Endothelial cell of umbilical vein (primary cell): ENCODE measurements at regions not wholly inside any gene's neighbourhood (a gene's known extent, or its start where the extent isn't known, plus 50 kb on each side); places are given as distances from the start of the nearest gene placed in this dataset.

Source experiments
- MAX ChIP-seq: IDR thresholded peaks from 2 replicates; pipeline ENCODE4 v1.6.1; 2011; ENCODE audit not compliant: insufficient read depth, insufficient read length
- POLR2AphosphoS5 ChIP-seq: IDR thresholded peaks from 2 replicates; pipeline ENCODE4 v1.6.1; 2012; ENCODE audit warnings: low read depth, mild to moderate bottlenecking, control low read depth, low read length, moderate library complexity; ENCODE audit not compliant: insufficient read depth

GRCh38 chr22:49664891-49665290 lies 162.8 kb downstream of the BRD1 start:
- no peak for TF ChIP-seq MAX
- no peak for TF ChIP-seq POLR2AphosphoS5
